ENCODE measurements at regions not wholly inside any gene's neighbourhood (a gene's known extent, or its start where the extent isn't known, plus 50 kb on each side); places are given as distances from the start of the nearest gene placed in this dataset.

- H3K36me3 ChIP-seq = no peaks in the 10 kb centered on the region
- no peaks in the 10 kb centered on the region for H3K9me3 ChIP-seq
- H3K4me1 ChIP-seq = no peaks in the 10 kb centered on the region
- DNase-seq = no peak
- intact Hi-C loops (cut with DNase I) = no loop called here
- H3K27ac ChIP-seq = no peak overlapping the region
- no peaks in the 10 kb centered on the region for H3K27me3 ChIP-seq
- TF ChIP-seq, protein P1, sequence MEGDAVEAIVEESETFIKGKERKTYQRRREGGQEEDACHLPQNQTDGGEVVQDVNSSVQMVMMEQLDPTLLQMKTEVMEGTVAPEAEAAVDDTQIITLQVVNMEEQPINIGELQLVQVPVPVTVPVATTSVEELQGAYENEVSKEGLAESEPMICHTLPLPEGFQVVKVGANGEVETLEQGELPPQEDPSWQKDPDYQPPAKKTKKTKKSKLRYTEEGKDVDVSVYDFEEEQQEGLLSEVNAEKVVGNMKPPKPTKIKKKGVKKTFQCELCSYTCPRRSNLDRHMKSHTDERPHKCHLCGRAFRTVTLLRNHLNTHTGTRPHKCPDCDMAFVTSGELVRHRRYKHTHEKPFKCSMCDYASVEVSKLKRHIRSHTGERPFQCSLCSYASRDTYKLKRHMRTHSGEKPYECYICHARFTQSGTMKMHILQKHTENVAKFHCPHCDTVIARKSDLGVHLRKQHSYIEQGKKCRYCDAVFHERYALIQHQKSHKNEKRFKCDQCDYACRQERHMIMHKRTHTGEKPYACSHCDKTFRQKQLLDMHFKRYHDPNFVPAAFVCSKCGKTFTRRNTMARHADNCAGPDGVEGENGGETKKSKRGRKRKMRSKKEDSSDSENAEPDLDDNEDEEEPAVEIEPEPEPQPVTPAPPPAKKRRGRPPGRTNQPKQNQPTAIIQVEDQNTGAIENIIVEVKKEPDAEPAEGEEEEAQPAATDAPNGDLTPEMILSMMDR (IDR thresholded peaks at IDR 0.05) = no peak
- no peak for TF ChIP-seq POLR2A (IDR thresholded peaks at IDR 0.05)
- no peak overlapping the region for H3K4me3 ChIP-seq (replicated peaks in 1 of 3)
- 86 to 88% methylated on average over 1 of the region's 1 CpG for WGBS, 2 donors
These were observed 2211.9 kb upstream of the TENM3 start for GRCh38 chr4:180031330-180031729.

- intact Hi-C loops (cut with DNase I) = no loop called here
- DNase-seq = no peak
- H3K9me3 ChIP-seq = no peaks in the 10 kb centered on the region
- WGBS, 2 donors = 82 to 92% methylated on average over 1 of the region's 1 CpG
- H3K4me1 ChIP-seq = no peaks in the 10 kb centered on the region
- H3K4me3 ChIP-seq (replicated peaks in 1 of 3) = no peak overlapping the region
- H3K27ac ChIP-seq = no peak overlapping the region
- H3K36me3 ChIP-seq = no peaks in the 10 kb centered on the region
- H3K27me3 ChIP-seq = no peaks in the 10 kb centered on the region
- no peak for TF ChIP-seq POLR2A (IDR thresholded peaks at IDR 0.05)
- TF ChIP-seq, protein P1 (IDR thresholded peaks at IDR 0.05) = no peak
These were observed 2201.6 kb upstream of the TENM3 start for GRCh38 chr4:180041576-180041975.

- H3K4me1 ChIP-seq = peaks cover 0 to 3% of the 10 kb centered on the region in 2 donors
- no peak for DNase-seq
- intact Hi-C loops (cut with DNase I) = no loop called here
- no peaks in the 10 kb centered on the region for H3K9me3 ChIP-seq
- no peak overlapping the region for H3K4me3 ChIP-seq (replicated peaks in 1 of 3)
- no peaks in the 10 kb centered on the region for H3K27me3 ChIP-seq
- no peaks in the 10 kb centered on the region for H3K36me3 ChIP-seq
- TF ChIP-seq, protein P1 (IDR thresholded peaks at IDR 0.05) = no peak
- no peak for TF ChIP-seq POLR2A (IDR thresholded peaks at IDR 0.05)
- 55 to 57% methylated on average over 7 of the region's 7 CpGs for WGBS, 2 donors
- H3K27ac ChIP-seq = no peak overlapping the region
These were observed 2190.6 kb upstream of the TENM3 start for GRCh38 chr4:180052629-180053028.

DNA sequence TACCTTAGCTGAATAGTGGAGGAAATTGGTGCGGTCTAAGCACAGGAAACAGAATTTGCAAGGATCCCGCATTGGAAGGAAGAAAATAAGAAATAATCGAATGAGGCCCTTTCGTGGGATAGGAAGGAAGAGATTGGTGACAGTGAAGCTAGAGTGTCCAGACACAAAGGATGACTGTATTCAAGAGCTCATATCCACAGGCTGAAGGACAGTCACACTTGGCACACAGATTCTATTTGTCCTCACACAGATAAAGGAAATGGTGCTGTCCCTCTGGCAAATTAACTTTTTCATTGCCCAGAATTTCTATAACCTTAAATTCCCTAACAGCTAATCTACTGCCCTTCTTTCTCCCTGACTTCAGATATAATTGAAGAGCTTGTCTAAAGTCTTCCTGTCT, 2188.9 kb upstream of the TENM3 start:
- Histone ChIP-seq H3K36me3 (no peaks in the 10 kb centered on the region), H3K4me3 (replicated peaks in 1 of 3) (no peak overlapping the region), H3K4me1 (peaks cover 5 to 7% of the 10 kb centered on the region in 2 donors), H3K27me3 (no peaks in the 10 kb centered on the region), H3K27ac (no peak overlapping the region), H3K9me3 (no peaks in the 10 kb centered on the region)
- no peak for DNase-seq
- TF ChIP-seq POLR2A (IDR thresholded peaks at IDR 0.05) = no peak
- TF ChIP-seq, protein P1 (IDR thresholded peaks at IDR 0.05) = no peak
- intact Hi-C loops (cut with DNase I) = no loop called here
- 75 to 80% methylated on average over 4 of the region's 4 CpGs for WGBS, 2 donors

DNA sequence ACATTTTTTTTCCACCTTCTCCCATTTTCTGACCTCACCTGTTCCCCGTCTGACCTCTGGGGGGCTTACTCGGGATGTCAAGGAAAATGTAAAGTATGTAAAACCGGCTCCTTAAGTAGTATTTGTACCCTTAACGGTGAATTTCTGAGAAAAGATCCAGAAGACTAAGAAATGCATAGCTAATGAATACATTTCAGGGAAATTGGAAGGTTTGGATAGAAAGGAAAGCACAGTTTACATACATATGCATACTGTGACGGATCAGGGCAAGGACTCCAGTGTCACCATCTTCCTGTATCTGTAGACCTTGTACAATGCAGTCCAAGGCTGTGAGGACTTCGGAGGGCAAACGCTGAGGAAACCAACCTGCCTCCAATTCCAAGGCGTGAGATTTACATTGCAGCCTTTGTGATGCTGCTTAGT, 2185.9 kb upstream of the TENM3 start:
- intact Hi-C loops (cut with DNase I) = no loop called here
- Histone ChIP-seq H3K27ac (no peak overlapping the region), H3K9me3 (no peaks in the 10 kb centered on the region), H3K4me1 (peaks cover 7 to 13% of the 10 kb centered on the region in 2 donors), H3K27me3 (no peaks in the 10 kb centered on the region), H3K36me3 (no peaks in the 10 kb centered on the region), H3K4me3 (replicated peaks in 1 of 3) (no peak overlapping the region)
- TF ChIP-seq, protein P1 (IDR thresholded peaks at IDR 0.05) = no peak
- TF ChIP-seq POLR2A (IDR thresholded peaks at IDR 0.05) = no peak
- 7 to 9% methylated on average over 8 of the region's 8 CpGs for WGBS, 2 donors
- DNase-seq = no peak
